Activated CD8-positive, alpha-beta T cell treated with anti-CD3 and anti-CD28 coated beads for 36 hours (primary cell): ENCODE measurements at regions not wholly inside any gene's neighbourhood (a gene's known extent, or its start where the extent isn't known, plus 50 kb on each side); places are given as distances from the start of the nearest gene placed in this dataset.
"Not testable (repeated sequence)": the region's sequence is repeated elsewhere in the genome, so short reads cannot be mapped to it uniquely, and the experiment has no call there.

Source experiments
- ATAC-seq: fragments of 200-7000 bp; cut with Tn5 transposase; one replicate; pipeline ENCODE4 v1.10.0; 2021; ENCODE audit warnings: mild to moderate bottlenecking, moderate library complexity
- CTCF ChIA-PET: fragments of 350-600 bp; sonication (Branson Sonifier 250); formaldehyde crosslinking; loops from one replicate; lab custom pipeline; 2021; ENCODE audit warnings: antibody characterized with exemption; lab: Charles Lee
- POLR2A ChIA-PET: fragments of 350-600 bp; sonication (Branson Sonifier 250); formaldehyde crosslinking; loops from one replicate; lab custom pipeline; 2021; ENCODE audit warnings: antibody characterized with exemption; lab: Charles Lee
- DNase-seq: peaks from one replicate; pipeline ENCODE4 v3.0.0-alpha.2; 2020
- H3K27ac Mint-ChIP-seq: one replicate; pipeline ENCODE4 v1.8.0; 2021; ENCODE audit warnings: mild to moderate bottlenecking, mixed read lengths
- H3K27me3 Mint-ChIP-seq: one replicate; pipeline ENCODE4 v1.8.0; 2021; ENCODE audit warnings: mixed read lengths
- H3K36me3 Mint-ChIP-seq: one replicate; pipeline ENCODE4 v1.8.0; 2021; ENCODE audit warnings: low read depth, mixed read lengths
- H3K4me1 Mint-ChIP-seq: one replicate; pipeline ENCODE4 v1.8.0; 2021; ENCODE audit warnings: low read depth, mixed read lengths
- H3K4me3 Mint-ChIP-seq: one replicate; pipeline ENCODE4 v1.8.0; 2021; ENCODE audit warnings: mild to moderate bottlenecking, moderate library complexity, mixed read lengths
- H3K9me3 Mint-ChIP-seq: one replicate; pipeline ENCODE4 v1.8.0; 2021; ENCODE audit warnings: mixed read lengths
- intact Hi-C: fragments of 100-400 bp; cut with micrococcal nuclease; formaldehyde crosslinking; loops from one replicate; pipeline ENCODE4 v1.10.0; 2022
- TF ChIP-seq, protein P1 (sequence below): fragments of 200-600 bp; IDR thresholded peaks from one replicate; pipeline ENCODE4 v1.8.0; 2022; ENCODE audit warnings: antibody characterized with exemption, mild to moderate bottlenecking

DNA sequence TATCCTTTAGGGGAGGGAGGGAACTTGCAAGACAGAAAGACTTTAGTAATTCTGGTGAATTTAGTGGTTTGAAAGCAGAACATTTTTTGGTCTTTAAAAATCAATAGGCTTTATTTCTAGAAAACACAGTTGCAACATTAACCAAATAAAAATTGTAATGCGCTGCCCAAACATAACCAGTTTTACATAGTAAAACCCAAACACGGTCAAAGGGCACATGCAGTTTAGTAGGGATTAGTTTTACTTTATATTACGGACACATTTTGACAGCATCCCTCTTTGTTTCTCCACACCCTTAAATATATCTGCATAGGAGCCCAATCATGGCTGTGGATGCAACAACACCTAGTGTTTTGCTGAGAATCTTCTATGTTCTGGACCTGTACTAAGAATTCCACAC is 156.7 kb downstream of the NR2F2 start:
- CTCF ChIA-PET = no interaction called here
- POLR2A ChIA-PET = no interaction called here
- intact Hi-C loops = no loop called here
- Mint-ChIP-seq H3K27ac (no peak overlapping the region), H3K9me3 (no peaks in the 10 kb centered on the region), H3K4me3 (no peak overlapping the region), H3K4me1 (no peaks in the 10 kb centered on the region), H3K36me3 (no peaks in the 10 kb centered on the region), H3K27me3 (peaks cover 6% of the 10 kb centered on the region)
- no peak for DNase-seq
- TF ChIP-seq, protein P1, sequence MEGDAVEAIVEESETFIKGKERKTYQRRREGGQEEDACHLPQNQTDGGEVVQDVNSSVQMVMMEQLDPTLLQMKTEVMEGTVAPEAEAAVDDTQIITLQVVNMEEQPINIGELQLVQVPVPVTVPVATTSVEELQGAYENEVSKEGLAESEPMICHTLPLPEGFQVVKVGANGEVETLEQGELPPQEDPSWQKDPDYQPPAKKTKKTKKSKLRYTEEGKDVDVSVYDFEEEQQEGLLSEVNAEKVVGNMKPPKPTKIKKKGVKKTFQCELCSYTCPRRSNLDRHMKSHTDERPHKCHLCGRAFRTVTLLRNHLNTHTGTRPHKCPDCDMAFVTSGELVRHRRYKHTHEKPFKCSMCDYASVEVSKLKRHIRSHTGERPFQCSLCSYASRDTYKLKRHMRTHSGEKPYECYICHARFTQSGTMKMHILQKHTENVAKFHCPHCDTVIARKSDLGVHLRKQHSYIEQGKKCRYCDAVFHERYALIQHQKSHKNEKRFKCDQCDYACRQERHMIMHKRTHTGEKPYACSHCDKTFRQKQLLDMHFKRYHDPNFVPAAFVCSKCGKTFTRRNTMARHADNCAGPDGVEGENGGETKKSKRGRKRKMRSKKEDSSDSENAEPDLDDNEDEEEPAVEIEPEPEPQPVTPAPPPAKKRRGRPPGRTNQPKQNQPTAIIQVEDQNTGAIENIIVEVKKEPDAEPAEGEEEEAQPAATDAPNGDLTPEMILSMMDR = no peak
- ATAC-seq = no peak

DNA sequence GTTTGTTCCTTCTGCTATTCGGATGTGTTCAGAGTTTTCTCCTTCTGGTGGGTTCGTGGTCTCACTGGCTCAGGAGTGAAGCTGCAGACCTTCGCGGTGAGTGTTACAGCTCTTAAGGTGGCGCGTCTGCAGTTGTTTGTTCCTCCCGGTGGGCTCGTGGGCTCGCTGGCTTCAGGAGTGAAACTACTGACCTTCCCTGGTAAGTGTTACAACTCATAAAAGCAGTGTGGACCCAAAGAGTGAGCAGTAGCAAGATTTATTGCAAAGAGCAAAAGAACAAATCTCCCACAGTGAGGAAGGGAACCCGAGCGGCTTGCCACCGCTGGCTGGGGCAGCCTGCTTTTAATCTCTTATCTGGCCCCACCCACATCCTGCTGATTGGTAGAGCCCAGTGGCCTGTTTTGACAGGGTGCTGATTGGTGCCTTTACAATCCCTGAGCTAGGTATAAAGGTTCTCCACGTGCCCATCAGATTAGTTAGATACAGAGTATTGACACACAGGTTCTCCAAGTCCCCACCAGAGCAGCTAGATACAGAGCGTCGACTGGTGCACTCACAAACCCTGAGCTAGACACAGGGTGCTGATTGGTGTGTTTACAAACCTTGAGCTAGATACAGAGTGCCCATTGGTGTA is 160.7 kb downstream of the NR2F2 start:
- H3K27me3 Mint-ChIP-seq = peaks cover 10% of the 10 kb centered on the region
- H3K36me3 Mint-ChIP-seq, H3K4me3 Mint-ChIP-seq, CTCF ChIA-PET, H3K27ac Mint-ChIP-seq, DNase-seq, ATAC-seq, H3K4me1 Mint-ChIP-seq, intact Hi-C loops, H3K9me3 Mint-ChIP-seq: not testable (repeated sequence)
- POLR2A ChIA-PET = interaction anchor here (0.5 kb wide), 1 partner anchor 10 kb away, joined by 3 read pairs; no protein-coding TSS in a partner anchor

DNA sequence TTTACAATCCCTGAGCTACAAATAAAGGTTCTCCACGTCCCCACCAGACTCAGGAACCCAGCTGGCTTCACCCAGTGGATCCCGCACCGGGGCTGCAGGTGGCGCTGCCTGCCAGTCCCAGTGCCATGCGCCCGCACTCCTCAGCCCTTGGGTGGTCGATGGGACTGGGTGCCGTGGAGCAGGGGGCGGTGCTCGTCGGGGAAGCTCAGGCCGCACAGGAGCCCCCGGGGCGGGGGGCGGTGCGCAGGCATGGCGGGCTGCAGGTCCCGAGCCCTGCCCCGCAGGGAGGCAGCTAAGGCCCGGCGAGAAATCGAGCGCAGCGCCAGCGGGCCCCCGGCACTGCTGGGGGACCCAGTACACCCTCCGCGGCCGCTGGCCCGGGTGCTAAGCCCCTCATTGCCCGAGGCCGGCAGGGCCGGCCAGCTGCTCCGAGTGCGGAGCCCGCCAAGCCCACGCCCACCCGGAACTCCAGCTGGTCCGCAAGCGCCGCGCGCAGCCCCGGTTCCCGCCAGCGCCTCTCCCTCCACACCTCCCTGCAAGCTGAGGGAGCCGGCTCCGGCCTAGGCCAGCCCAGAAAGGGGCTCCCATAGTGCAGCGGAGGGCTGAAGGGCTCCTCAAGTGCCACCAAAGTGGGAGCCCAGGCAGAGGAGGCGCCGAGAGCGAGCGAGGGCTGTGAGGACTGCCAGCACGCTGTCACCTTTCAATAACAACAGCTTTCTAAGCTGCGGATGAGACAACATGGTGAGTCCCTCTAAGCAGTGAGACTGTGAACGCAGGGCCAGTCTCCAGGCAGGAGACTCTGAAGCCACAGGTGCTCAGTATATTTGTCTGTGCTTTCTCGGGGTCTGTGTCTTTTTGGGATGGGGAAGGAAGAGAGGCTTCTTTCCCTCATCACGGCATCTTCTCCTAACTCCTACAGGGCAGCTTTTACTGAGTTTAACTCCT is 161.5 kb downstream of the NR2F2 start:
- POLR2A ChIA-PET, DNase-seq, H3K36me3 Mint-ChIP-seq, ATAC-seq, H3K4me1 Mint-ChIP-seq, H3K4me3 Mint-ChIP-seq, intact Hi-C loops, CTCF ChIA-PET, H3K27ac Mint-ChIP-seq, H3K9me3 Mint-ChIP-seq: not testable (repeated sequence)
- H3K27me3 Mint-ChIP-seq = peaks cover 10% of the 10 kb centered on the region

DNA sequence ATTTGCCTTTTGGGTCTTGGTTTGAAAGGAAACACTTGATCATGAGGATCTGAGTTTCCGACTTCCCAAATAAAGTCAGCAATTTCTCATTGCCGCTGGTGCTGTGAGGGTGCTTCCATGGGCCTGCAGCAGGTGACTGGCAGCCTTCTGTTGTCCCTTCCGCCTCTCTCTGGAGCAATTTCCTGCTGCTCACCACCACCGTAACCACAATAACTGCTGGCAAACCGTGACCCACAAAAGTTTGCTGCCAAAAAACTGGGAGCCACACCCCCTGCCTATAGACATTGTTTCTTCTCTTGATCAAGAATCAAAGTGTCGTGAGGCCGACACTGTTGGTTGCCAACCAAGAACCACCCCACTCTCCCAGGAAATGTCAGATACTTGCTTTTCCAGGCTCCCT is 164.0 kb downstream of the NR2F2 start:
- ATAC-seq = no peak
- POLR2A ChIA-PET = no interaction called here
- H3K27me3 Mint-ChIP-seq = peaks cover 10% of the 10 kb centered on the region
- TF ChIP-seq, protein P1 = no peak
- H3K36me3 Mint-ChIP-seq = no peaks in the 10 kb centered on the region
- H3K9me3 Mint-ChIP-seq = peaks cover 1% of the 10 kb centered on the region
- no peak for DNase-seq
- CTCF ChIA-PET = no interaction called here
- no peak overlapping the region for H3K4me3 Mint-ChIP-seq
- H3K4me1 Mint-ChIP-seq = no peaks in the 10 kb centered on the region
- no peak overlapping the region for H3K27ac Mint-ChIP-seq
- intact Hi-C loops = no loop called here

DNA sequence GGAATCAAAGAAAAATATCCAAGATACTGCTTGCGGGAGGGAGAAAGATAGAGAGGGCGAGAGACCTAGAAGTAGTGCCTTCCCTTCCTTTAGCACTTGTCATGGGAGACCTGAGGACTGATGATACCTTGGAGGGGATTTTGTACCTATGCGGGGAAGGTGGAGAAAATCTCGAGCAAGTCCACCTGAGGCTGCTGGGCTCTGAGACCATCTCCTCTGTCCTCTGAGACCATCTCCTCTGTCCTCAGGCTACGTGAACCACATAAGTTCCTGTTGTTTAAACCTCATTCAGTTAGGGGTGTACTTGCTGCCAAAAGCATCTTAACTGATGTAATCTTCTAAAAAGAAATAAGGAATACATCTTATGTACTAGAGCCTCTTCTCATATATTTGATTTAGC is 164.9 kb downstream of the NR2F2 start:
- intact Hi-C loops = no loop called here
- no peaks in the 10 kb centered on the region for H3K36me3 Mint-ChIP-seq
- DNase-seq (no peak), ATAC-seq (no peak)
- TF ChIP-seq, protein P1 = no peak
- peaks cover 1% of the 10 kb centered on the region for H3K9me3 Mint-ChIP-seq
- no peaks in the 10 kb centered on the region for H3K4me1 Mint-ChIP-seq
- H3K27me3 Mint-ChIP-seq = peaks cover 10% of the 10 kb centered on the region
- H3K4me3 Mint-ChIP-seq = no peak overlapping the region
- no peak overlapping the region for H3K27ac Mint-ChIP-seq
- POLR2A ChIA-PET = no interaction called here
- CTCF ChIA-PET = no interaction called here

DNA sequence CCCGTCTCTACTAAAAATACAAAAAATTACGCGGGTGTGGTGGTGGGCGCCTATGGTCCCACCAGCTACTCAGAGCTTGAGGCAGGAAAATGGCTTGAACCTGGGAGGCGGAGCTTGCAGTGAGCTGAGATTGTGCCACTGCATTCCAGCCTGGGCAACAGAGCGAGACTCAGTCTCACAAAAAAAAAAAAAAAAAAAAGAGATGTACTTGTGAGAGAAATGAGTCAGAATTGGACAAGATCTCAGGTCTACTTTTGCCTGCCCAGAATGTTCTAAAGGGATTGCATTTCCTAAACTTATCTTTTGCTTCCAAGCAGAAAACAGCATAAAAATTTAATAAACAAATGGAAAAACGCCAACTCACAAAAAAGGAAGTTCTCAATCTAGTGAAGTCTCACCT is 167.5 kb downstream of the NR2F2 start:
- intact Hi-C loops = no loop called here
- Mint-ChIP-seq H3K4me3 (no peak overlapping the region), H3K4me1 (no peaks in the 10 kb centered on the region), H3K27ac (no peak overlapping the region), H3K36me3 (no peaks in the 10 kb centered on the region), H3K27me3 (peaks cover 4% of the 10 kb centered on the region), H3K9me3 (peaks cover 3% of the 10 kb centered on the region)
- ATAC-seq (no peak), DNase-seq (no peak)
- TF ChIP-seq, protein P1 = no peak
- CTCF ChIA-PET = interaction anchor here (1.2 kb wide), 1 partner anchor 9 kb away, joined by 5 read pairs; no protein-coding TSS in a partner anchor
- POLR2A ChIA-PET = interaction anchor here (0.6 kb wide), 1 partner anchor 11 kb away, joined by 3 read pairs; no protein-coding TSS in a partner anchor
